ENCODE measurements at regions not wholly inside any gene's neighbourhood (a gene's known extent, or its start where the extent isn't known, plus 50 kb on each side); places are given as distances from the start of the nearest gene placed in this dataset.
"Not testable (repeated sequence)": the region's sequence is repeated elsewhere in the genome, so short reads cannot be mapped to it uniquely, and the experiment has no call there.

GRCh38 chr14:30445852-30446251 lies 113.1 kb upstream of the G2E3 start:
- no peak for DNase-seq

GRCh38 chr14:30450631-30451545 lies 108.1 kb upstream of the G2E3 start:
- no peak for DNase-seq

GRCh38 chr14:30456296-30456695 lies 102.7 kb upstream of the G2E3 start:
- no peak for DNase-seq

- DNase-seq: no peak
Measured at GRCh38 chr14:30462358-30462757, 96.6 kb upstream of the G2E3 start.

- no peak for DNase-seq
Measured at GRCh38 chr14:30464481-30464880, 94.5 kb upstream of the G2E3 start.

GRCh38 chr14:30468354-30468753 lies 90.6 kb upstream of the G2E3 start:
- DNase-seq: no peak

- DNase-seq: no peak
Measured at GRCh38 chr14:30471980-30472379, 87.0 kb upstream of the G2E3 start.

- DNase-seq: not testable (repeated sequence)
Measured at GRCh38 chr14:30473846-30474696, 84.9 kb upstream of the G2E3 start.

GRCh38 chr14:30482276-30482675 lies 76.7 kb upstream of the G2E3 start:
- DNase-seq: no peak

- no peak for DNase-seq
Measured at GRCh38 chr14:30484201-30484600, 74.8 kb upstream of the G2E3 start.

GRCh38 chr14:30484976-30485375 lies 74.0 kb upstream of the G2E3 start:
- no peak for DNase-seq

- no peak for DNase-seq
Measured at GRCh38 chr14:30496852-30497251, 62.1 kb upstream of the G2E3 start.

- DNase-seq: no peak
Measured at GRCh38 chr14:30499358-30499757, 59.6 kb upstream of the G2E3 start.

GRCh38 chr14:30500222-30500621 lies 58.7 kb upstream of the G2E3 start:
- DNase-seq: no peak

- DNase-seq: no peak
Measured at GRCh38 chr14:30507209-30507608, 51.7 kb upstream of the G2E3 start.
